Cardiac septum (tissue), 1 donor: ENCODE measurements at regions not wholly inside any gene's neighbourhood (a gene's known extent, or its start where the extent isn't known, plus 50 kb on each side); places are given as distances from the start of the nearest gene placed in this dataset.
"Not testable (repeated sequence)": the region's sequence is repeated elsewhere in the genome, so short reads cannot be mapped to it uniquely, and the experiment has no call there.

Source experiments
- DNase-seq: peaks from one replicate; pipeline ENCODE4 v3.0.0-alpha.2; 2020; ENCODE audit warnings: low spot score
- intact Hi-C: fragments of 100-400 bp; cut with DNase I; formaldehyde crosslinking; loops from one replicate; pipeline ENCODE4 v1.14.0; 2022
- donor health status: DM: no; HTN: no; CAD: no.

DNA sequence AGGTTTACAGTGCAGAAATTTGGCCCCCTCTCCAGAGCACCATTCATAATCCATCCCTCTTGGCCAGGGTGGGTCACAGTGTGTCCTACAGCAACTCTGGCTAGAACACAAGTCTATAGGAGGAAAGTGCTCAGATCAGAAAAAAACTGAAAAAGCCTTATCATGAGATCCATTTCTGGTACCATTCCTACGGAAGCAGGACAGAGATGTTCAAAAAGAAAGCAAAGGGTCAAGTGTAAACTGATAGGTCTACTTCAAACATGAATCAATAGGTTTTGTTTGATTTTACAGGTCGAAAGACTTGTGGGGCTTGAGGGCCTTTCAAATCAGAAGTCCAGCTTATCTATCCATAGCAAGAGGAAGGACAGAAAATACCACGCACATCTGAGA lies 326.4 kb downstream of the SOX9 start:
- intact Hi-C loops = no loop called here
- DNase-seq = no peak

DNA sequence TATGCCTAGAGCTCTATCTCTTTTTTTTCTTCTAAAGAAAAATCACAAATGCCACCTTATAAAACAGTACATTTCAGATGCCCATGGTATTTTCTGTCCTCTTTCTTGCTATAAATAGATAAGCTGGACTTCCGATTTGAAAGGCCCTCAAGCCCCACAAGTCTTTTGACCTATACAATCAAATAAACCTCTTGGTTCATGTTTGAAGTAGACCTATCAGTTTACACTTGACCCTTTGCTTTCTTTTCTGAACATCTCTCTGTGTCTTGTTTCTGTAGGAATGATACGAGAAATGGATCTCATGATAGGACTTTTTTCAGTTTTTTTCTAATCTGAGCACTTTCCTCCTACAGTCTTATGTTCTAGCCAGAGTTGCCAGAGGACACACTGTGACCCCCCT lies 327.2 kb downstream of the SOX9 start:
- intact Hi-C loops = no loop called here

DNA sequence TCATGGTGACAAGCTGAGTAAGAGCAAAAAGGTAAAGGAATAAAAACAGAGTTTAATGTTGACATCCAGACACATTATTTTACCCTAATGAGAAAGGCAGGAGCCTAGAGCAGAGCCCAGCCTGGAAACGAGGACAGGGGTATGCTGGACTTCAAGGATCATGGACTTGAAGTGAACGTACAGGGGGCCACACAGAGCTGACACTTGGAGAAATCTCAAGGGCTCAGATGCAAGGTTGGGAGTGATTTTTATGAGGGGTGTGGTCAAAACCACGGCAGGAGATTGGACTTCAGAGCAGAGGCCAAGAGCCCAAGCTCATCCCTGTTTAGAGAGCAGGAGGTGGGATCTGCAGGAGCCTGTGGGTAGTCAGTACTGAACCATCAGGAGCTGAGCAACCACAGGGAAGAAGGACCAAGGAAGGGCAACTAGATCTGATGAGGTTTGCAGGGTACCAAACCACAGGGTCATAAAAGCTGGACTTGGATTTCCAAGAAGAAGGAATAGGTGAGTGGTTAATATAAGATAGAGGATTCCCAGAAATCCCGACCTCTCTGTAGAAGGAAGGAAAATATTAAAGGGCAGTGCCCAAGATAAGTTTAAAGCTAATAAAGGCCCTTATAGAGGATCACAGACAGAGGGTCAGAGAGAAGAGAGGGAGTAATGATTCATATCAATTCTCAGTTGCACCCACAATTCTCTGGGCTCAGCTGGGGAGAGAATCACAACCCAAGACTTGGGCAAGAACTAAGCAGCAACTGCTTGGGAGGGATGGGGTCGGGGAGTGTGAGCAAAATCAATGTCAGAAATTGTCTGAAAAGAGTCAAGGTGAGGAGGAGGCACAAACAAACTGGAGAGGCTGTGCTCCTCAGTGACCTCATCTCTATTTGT lies 331.7 kb downstream of the SOX9 start:
- intact Hi-C loops = no loop called here
- no peak for DNase-seq

More for the DNA sequence above, 327.2 kb downstream of the SOX9 start:
- DNase-seq = no peak

GRCh38 chr17:72454342-72454741 lies 333.5 kb downstream of the SOX9 start:
- intact Hi-C loops = no loop called here
- no peak for DNase-seq

DNA sequence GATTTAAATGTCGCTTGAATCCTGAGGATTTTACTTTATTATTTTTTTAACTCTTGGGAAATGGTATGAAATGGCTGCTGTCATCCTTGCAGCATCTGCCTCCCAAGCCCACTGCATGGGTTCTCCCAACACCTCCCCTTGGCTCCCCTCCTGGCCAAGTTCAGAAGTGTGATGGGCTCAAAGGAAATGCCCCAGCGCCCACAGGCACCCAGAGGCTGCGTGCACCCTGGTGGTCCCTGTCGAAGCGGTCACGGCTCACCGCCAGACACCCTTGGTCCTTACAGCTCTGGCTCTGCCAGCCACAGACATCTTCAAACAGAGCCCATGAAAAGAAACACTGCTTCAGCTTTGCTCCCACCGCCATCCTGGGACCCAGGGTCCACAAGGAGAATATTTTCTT lies 334.7 kb downstream of the SOX9 start:
- intact Hi-C loops = no loop called here
- DNase-seq = no peak

- intact Hi-C loops = no loop called here
Observed at GRCh38 chr17:72456075-72456474, 335.3 kb downstream of the SOX9 start.

DNA sequence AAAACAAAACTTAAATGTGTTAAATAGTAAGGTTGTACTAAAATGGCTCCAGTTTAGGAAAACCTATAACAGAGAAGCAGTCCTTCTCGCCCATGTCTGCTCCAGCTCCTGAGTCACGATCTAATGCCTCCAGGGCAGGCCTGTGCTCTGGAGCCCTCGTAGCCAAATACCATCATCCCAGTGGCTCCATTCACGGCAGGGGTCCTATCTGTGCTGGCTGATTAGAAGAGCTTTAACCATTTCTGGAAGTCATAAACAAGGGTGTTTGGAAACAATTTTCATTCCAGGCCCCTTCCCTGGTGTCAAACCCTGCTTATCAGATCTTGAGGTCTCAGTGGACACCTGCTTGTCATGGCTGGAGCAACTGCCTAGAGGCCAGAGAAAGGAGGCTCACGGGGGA lies 336.9 kb downstream of the SOX9 start:
- DNase-seq = no peak
- intact Hi-C loops = no loop called here

More at GRCh38 chr17:72456075-72456474, 335.3 kb downstream of the SOX9 start:
- DNase-seq = no peak

DNA sequence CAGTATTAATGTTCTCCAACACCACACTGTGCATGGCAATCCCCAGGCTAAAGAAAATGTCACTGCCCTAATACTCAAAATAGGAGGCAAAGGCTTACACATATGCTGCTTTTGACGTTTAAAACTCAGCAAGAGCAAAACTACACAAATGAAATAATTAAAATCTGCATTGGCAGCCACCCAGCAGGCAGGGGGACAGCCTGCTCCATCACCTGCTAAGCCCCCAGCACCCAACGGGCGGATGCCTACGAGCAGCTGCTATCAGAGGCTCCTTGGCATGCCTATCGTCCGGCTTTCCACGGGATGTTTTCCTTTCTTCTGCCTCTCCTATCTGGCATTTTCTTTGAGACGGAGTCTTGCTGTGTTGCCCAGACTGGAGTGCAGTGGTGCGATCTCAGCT lies 337.5 kb downstream of the SOX9 start:
- DNase-seq = no peak
- intact Hi-C loops = no loop called here

DNA sequence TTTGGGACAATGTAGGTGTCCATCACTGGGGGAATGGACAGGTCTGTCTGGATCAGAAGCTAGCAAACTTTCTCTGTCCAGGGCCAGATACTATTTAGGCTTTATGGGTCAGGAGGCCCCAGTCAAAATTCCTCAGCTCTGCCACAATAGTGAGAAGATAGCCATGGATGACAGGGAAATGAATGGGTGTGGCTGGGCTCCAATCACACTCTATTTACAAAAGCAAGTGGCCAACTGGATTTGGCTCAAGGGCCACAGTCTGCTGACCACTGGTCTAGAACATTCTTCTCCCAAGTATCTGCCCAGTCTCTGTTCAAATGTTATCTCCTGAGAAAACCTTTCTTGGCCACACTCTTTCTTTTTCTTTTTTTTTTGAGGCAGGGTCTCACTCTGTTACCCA lies 339.9 kb downstream of the SOX9 start:
- intact Hi-C loops = no loop called here
- DNase-seq = no peak

- intact Hi-C loops = no loop called here
- DNase-seq = no peak
Observed at GRCh38 chr17:72461757-72462156, 340.9 kb downstream of the SOX9 start.

- intact Hi-C loops = no loop called here
- DNase-seq = no peak
Observed at GRCh38 chr17:72462407-72462806, 341.6 kb downstream of the SOX9 start.

- intact Hi-C loops = no loop called here
- DNase-seq = no peak
Observed at GRCh38 chr17:72462814-72463213, 342.0 kb downstream of the SOX9 start.

GRCh38 chr17:72463287-72464102 lies 342.7 kb downstream of the SOX9 start:
- DNase-seq = no peak
- intact Hi-C loops = no loop called here

DNA sequence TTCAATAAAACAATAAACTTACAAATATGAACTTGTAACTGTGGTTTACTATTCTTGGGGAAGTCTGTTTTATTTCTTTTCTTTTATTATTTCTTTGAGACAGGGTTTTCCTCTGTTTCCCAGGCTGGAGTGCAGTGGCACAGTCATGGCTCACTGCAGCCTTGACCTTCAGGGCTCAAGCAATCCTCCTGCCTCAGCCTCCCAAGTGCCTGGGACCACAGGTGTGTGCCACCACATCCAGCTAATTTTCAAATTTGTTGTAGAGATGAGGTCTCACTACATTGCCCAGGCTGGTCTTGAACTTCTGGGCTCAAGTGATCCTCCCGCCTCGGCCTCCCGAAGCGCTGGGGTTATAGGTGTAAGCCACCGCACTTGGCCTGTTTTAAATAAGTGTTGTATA lies 343.4 kb downstream of the SOX9 start:
- intact Hi-C loops, DNase-seq: not testable (repeated sequence)

DNA sequence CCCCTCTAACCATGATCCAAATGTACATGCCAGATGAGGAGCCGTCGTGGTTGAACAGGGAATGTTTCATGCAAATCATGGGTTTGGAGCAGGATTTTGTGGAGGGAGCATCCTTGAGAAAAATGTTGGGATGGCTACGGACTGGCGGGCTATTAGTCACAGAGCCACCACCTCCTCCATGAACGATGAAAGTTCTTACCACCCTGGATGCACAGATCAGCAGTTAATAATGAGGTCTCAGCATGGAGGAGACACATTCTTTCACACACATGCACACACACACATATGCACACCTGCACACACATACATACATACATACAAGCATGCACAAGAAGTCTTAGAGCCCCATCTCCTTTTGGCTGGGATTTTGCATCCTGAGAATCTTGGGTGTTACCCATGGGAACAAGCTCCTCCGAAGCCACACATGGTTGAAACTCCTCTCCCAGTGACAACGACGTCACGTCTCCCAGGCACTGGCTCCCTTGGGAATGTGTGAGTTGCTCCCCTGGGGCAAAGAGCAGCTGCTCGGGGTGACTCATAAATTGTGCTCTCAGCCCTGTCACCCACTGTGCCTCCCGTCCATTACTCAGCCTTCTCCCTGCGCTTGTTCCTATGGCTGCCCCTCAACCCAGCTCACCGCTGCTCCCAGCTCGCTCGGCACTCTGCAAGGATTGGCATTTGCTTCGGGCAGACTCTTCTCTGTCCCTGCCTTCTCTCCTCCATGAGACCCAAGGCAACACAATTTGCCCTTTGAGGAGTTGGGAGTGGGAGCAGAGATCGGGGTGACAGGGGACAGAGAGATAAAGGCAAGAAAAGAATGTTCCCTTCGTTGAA lies 344.6 kb downstream of the SOX9 start:
- no peak for DNase-seq
- intact Hi-C loops = no loop called here

GRCh38 chr17:72466199-72466598 lies 345.4 kb downstream of the SOX9 start:
- no peak for DNase-seq
- intact Hi-C loops = no loop called here

GRCh38 chr17:72466606-72467005 lies 345.8 kb downstream of the SOX9 start:
- no peak for DNase-seq
- intact Hi-C loops = no loop called here

- intact Hi-C loops = no loop called here
- DNase-seq = no peak
Observed at GRCh38 chr17:72467841-72468653, 347.2 kb downstream of the SOX9 start.

DNA sequence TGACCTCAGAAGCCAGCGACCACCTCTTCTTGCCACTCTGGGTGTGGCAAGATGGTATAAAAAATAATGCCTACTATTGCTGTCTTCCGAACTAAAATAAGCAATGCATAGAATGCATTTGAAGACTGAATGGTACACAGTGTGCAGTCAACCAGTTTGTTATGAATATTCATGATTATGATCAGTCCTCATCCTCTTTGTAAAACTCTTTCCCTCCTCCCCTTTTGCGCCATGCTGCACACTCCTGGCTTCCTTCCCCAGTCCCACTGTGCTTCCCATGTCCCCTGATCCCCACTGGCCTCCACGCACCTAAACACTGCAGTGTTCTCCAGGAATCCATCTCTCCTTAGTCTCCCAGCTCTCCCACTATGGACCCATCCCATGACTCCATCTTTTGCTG lies 348.0 kb downstream of the SOX9 start:
- no peak for DNase-seq
- intact Hi-C loops = no loop called here
